GM21717 (cell line): ENCODE measurements at regions not wholly inside any gene's neighbourhood (a gene's known extent, or its start where the extent isn't known, plus 50 kb on each side); places are given as distances from the start of the nearest gene placed in this dataset.

ENCODE experiments used
- ATAC-seq: cut with Tn5 transposase; IDR thresholded peaks from one replicate; pipeline ENCODE4 v1.9.1; 2021; ENCODE audit warnings: mild to moderate bottlenecking, moderate library complexity; ENCODE audit not compliant: unreplicated experiment

GRCh38 chr6:111957623-111958315 lies 84.5 kb upstream of the FYN start:
- ATAC-seq: no peak

DNA sequence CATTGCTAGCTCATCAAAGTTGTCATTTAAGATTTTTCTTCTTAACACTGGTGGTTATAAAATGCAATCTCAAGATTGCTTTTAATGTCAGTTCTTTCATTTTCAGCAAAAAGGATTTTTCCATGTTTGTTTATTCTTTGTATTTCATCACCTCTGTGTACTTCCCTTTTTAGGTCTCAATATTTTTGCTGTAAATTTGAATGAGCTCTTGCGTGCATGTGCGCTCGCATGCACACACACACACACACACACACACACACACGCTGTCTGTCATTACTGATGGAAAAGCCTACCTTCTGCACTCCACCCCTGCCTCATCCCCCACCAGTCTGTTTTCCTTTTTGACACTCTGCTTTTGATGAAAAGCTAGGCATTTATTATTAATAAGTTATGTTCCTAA lies 85.3 kb upstream of the FYN start:
- no peak for ATAC-seq

GRCh38 chr6:111959766-111960165 lies 86.5 kb upstream of the FYN start:
- ATAC-seq: no peak

DNA sequence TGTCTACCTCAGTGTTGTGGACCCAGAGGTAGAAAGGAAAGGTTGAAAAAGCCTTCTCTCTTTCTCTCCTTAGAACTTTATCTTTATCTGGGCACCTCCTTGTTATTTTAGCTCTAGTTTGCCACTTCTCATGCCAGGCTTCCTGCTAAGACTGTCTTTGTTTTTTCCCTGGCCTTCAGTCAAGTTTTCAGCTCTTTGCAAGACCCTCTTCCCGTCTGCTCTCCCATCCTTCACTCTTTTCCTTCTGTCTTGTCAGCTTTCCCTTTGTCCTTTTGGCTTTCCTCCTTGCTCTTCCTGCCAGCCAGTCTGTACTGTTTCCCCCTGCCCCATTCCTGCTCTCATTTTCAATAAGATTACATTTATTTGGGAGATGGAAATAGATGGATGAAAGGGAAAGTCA lies 86.8 kb upstream of the CCN6 start:
- ATAC-seq: no peak

GRCh38 chr6:111970426-111970825 lies 83.5 kb upstream of the CCN6 start:
- no peak for ATAC-seq

DNA sequence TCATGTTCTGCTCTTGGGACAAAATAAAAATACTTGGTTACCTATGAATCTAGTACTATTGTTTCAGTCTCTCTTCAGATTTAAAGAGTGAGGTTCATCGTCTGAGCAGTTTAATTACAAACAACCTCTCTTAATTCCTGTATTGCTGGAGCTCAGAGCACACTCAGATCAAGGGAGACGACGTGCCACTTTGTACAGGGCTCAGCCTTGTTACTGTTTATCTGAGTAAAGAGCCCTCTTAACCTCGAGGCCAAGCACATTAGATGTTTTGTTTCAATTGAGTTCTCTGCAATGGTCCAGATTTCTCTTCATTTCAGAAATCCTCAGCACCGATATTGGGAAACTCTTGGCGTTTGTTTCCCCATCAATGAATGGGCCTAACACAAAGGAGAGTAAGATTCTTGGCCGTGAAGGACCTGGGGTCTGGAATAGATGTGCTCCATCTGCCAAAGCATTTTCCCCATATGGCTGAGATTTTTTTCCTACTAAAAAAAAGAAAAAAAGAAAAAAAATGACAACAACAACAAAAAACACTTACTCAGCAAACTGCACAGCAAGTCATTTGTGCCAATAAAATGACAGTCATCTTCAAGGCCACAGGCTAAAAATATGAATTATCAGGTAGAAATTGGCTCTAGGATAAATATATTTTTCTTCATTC lies 82.6 kb upstream of the CCN6 start:
- no peak for ATAC-seq

DNA sequence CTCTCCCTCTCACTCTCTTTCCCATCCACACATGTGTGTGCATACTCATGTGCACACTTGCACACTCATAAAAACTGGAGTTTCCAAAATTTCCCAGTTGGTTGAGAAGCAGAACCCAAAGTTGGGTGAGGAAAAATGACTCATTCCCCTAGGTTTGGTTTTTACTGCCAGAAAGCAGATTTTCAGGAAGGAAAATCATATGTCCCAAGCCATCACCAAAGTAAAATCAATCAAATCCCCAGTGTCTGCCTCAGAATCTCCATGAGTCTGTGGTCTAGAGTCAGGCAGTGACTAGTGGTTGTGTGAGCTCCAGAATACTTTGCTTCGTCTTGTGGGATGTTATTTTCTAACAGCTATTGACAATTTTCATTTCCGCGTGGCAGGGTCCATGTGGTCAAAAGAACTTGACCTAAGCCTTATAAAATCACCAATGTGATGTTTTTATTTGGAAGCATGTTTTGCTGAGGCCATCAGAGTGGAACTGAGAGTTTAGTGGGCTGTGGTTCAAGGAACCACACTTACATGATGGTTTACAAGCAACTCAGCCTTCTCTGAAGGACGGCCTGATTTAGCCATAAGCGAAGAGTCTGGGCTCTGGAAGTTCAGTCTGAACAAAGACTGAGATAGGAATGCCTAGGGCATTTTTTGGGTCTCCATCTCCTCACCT lies 81.9 kb upstream of the CCN6 start:
- no peak for ATAC-seq

GRCh38 chr6:111972745-111973117 lies 81.2 kb upstream of the CCN6 start:
- ATAC-seq: no peak

GRCh38 chr6:111973118-111973761 lies 80.7 kb upstream of the CCN6 start:
- ATAC-seq: no peak

DNA sequence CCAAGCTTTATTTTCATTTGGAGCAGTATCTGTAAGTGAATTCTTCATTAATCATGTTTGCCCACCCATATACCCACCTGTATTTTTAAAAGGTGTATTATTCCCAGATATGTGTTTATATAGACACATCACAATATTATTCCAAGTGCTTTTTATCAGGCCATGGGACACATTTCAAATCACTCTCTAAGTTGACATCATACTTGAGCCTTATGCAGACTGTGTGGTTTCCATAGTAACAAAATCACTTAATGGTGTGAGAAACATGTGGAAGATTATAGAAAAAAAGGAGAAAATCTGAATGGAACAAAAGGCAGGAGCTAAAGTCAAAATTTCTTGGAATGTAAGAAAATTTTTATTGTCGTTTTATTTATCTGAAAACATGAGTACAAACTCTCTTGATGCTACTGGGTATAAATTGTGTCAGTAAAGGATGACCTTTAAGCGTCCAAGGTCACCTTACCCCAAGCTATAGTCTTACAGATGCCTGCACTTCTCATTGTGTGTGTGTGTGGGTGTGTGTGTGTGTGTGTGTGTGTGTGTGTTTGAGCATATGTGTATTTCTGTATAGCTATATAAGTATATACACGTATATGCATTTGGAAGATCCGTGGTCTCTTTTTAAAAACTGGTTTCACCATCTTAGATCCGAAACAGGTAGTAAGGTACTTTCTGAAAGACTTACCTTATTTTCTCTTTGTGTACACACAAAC lies 79.8 kb upstream of the CCN6 start:
- no peak for ATAC-seq

DNA sequence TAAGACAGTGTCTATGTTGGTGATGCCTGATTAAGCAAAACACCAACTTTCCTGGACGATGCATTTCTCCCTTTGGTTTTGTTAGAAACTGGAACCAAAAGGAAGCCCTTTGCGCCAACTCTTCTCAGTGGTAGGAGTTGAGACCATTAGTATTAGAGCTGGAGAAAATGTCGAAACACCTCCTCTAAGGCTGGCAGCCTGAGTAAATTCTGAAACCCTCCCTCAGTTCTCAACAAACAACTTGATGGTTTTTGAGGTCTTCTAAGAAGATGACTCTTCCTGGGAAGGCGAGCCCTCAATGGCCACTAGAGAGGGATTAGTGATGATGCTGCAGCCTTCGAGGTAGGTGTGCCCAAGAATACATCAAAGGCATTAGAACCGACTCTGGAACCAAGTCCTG lies 78.4 kb upstream of the CCN6 start:
- ATAC-seq: no peak

GRCh38 chr6:111976139-111976538 lies 77.8 kb upstream of the CCN6 start:
- no peak for ATAC-seq

DNA sequence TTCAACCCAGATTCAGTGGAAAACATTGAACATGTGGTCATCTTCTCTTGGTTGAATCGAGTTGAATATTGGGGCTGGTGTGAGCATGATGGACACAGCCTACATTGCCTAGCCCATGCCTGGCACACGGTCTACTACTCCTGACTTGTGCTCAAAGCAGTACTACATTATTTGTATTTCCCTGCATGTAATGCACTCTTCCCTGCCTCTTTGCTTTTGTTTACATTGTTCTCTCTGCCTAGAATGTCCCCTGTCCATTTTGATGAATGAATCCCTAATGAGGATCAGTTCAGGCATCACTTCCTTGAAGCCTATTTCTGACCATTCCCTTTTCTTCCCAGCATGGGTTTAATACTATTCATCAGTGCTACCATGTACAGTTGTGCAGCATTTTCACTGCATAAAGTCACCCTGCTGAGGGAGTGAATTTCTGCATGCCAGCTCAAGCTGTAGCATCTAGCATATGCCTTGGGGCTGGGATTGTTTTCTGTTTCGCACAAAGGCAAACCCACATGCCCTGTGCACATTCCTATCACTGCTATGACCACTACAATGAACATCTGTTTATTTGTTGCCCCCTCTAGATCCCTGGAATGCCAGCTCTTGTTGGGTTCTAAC lies 75.3 kb upstream of the CCN6 start:
- no peak for ATAC-seq

DNA sequence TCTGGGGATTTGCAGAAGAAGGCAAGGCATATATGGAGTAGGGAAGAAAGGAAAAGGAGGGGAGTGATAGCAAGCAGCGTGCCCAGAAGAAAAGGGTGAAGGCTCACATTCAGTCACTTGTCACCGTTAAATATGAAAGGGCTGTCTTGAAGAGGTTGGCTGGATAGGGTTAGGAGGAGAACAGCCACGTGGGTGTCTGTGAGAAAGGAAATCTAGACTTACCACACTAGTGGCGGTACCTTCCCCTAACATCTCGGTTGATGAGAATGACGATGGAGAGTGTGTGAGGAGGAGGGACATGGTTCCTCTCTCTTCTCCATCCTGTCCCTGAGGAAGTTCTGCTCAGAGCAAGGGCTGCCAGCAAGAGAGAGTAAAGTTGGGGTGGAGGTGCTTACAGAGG lies 74.3 kb upstream of the CCN6 start:
- ATAC-seq: no peak

- ATAC-seq: no peak
Observed at GRCh38 chr6:111980143-111980542, 73.8 kb upstream of the CCN6 start.

GRCh38 chr6:111980971-111981840 lies 72.7 kb upstream of the CCN6 start:
- no peak for ATAC-seq

DNA sequence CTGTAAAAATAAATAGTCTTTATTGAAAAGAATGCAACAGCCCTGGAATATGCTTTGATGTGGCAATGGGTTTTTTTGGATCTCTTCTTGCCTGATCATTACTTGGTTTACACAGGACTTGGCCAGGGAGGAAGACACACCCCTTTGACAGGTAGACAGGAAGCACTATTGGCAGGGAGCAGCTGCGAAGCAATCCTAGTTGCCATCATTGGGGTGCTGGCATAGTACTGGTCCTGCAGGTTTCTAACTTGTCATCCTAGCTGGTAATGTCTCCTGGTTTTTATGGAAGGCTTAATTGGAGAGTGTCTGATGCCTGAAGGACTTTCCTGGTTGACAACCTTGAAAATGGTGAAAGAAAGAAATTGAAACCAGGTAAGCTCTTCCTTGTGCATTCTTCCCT lies 71.2 kb upstream of the CCN6 start:
- no peak for ATAC-seq

DNA sequence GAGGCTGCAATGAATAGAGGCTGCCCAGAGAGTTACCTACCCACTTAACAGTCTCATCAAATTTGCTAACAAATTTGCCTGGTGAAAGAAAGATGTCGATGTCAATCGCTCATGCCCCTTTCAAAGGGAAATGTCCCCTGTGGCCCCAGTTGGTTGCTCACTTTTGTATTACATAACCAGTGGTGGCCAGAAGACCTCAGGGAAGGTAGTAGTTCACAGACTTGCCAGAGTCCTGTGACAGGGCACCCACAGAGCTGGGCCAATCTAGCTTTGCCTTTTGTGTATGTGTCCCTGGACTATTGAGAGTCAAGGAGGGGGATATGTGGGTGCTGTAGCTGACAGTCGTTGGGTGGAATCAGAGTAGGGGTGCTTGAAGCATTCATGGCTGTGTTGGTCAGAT lies 70.7 kb upstream of the CCN6 start:
- ATAC-seq: no peak

- ATAC-seq: no peak
Observed at GRCh38 chr6:111984081-111984480, 69.8 kb upstream of the CCN6 start.
